Activated CD4-positive, alpha-beta memory T cell treated with anti-CD3 and anti-CD28 coated beads, Interleukin-2, amount 10 ng/mL, durations not matched to agents 7 days and 5 days (primary cell): ENCODE measurements at regions not wholly inside any gene's neighbourhood (a gene's known extent, or its start where the extent isn't known, plus 50 kb on each side); places are given as distances from the start of the nearest gene placed in this dataset.
"Not testable (repeated sequence)": the region's sequence is repeated elsewhere in the genome, so short reads cannot be mapped to it uniquely, and the experiment has no call there.

ENCODE experiments used
- CTCF ChIA-PET: fragments of 350-600 bp; sonication (Branson Sonifier 250); formaldehyde crosslinking; loops from one replicate; lab custom pipeline; 2021; ENCODE audit warnings: antibody characterized with exemption, inconsistent platforms; lab: Charles Lee
- POLR2A ChIA-PET: fragments of 350-600 bp; sonication (Branson Sonifier 250); formaldehyde crosslinking; loops from one replicate; lab custom pipeline; 2021; ENCODE audit warnings: antibody characterized with exemption; lab: Charles Lee
- DNase-seq: peaks from one replicate; pipeline ENCODE4 v3.0.0-alpha.2; 2020
- H3K27ac Mint-ChIP-seq: one replicate; pipeline ENCODE4 v1.8.0; 2021; ENCODE audit warnings: mild to moderate bottlenecking, mixed read lengths
- H3K27me3 Mint-ChIP-seq: one replicate; pipeline ENCODE4 v1.8.0; 2021; ENCODE audit warnings: mixed read lengths
- H3K36me3 Mint-ChIP-seq: one replicate; pipeline ENCODE4 v1.8.0; 2021; ENCODE audit warnings: low read depth, mixed read lengths
- H3K4me1 Mint-ChIP-seq: one replicate; pipeline ENCODE4 v1.8.0; 2021; ENCODE audit warnings: mixed read lengths
- H3K4me3 Mint-ChIP-seq: one replicate; pipeline ENCODE4 v1.8.0; 2021; ENCODE audit warnings: mild to moderate bottlenecking, mixed read lengths
- H3K9me3 Mint-ChIP-seq: one replicate; pipeline ENCODE4 v1.8.0; 2021; ENCODE audit warnings: mixed read lengths

GRCh38 chr18:26623314-26623713 is 75.0 kb upstream of the KCTD1 start:
- H3K4me1 Mint-ChIP-seq, H3K27me3 Mint-ChIP-seq, H3K27ac Mint-ChIP-seq, H3K4me3 Mint-ChIP-seq, DNase-seq, H3K36me3 Mint-ChIP-seq, CTCF ChIA-PET, POLR2A ChIA-PET: not testable (repeated sequence)
- H3K9me3 Mint-ChIP-seq, result peaks cover 22% of the 10 kb centered on the region

- H3K27ac Mint-ChIP-seq, result no peak overlapping the region
- peaks cover 6% of the 10 kb centered on the region for H3K36me3 Mint-ChIP-seq
- POLR2A ChIA-PET, result no interaction called here
- peak; percentile 41 for DNase-seq
- H3K9me3 Mint-ChIP-seq, result peaks cover 22% of the 10 kb centered on the region
- H3K4me1 Mint-ChIP-seq, result no peaks in the 10 kb centered on the region
- CTCF ChIA-PET, result interaction anchor here (0.7 to 1.2 kb wide), 10 partner anchors 8 to 978 kb away, joined by 3 to 5 read pairs (median 3); no protein-coding TSS in a partner anchor
- H3K27me3 Mint-ChIP-seq, result no peaks in the 10 kb centered on the region
- no peak overlapping the region for H3K4me3 Mint-ChIP-seq
Measured at GRCh38 chr18:26621161-26622026, 73.0 kb upstream of the KCTD1 start.

- H3K9me3 Mint-ChIP-seq, result peaks cover 8% of the 10 kb centered on the region
- no peaks in the 10 kb centered on the region for H3K4me1 Mint-ChIP-seq
- CTCF ChIA-PET, result no interaction called here
- no peak overlapping the region for H3K4me3 Mint-ChIP-seq
- H3K27ac Mint-ChIP-seq, result no peak overlapping the region
- no peak for DNase-seq
- POLR2A ChIA-PET, result no interaction called here
- H3K27me3 Mint-ChIP-seq, result no peaks in the 10 kb centered on the region
- peaks cover 6% of the 10 kb centered on the region for H3K36me3 Mint-ChIP-seq
Measured at GRCh38 chr18:26619350-26619749, 71.0 kb upstream of the KCTD1 start.

- ChIA-PET POLR2A (no interaction called here), CTCF (no interaction called here)
- no peaks in the 10 kb centered on the region for H3K9me3 Mint-ChIP-seq
- no peak overlapping the region for H3K27ac Mint-ChIP-seq
- DNase-seq, result no peak
- H3K36me3 Mint-ChIP-seq, result no peaks in the 10 kb centered on the region
- no peaks in the 10 kb centered on the region for H3K4me1 Mint-ChIP-seq
- no peak overlapping the region for H3K4me3 Mint-ChIP-seq
- H3K27me3 Mint-ChIP-seq, result peaks cover 3% of the 10 kb centered on the region
Measured at GRCh38 chr18:26618135-26618534, 69.8 kb upstream of the KCTD1 start.

- Mint-ChIP-seq H3K36me3 (no peaks in the 10 kb centered on the region), H3K27ac (no peak overlapping the region), H3K4me1 (no peaks in the 10 kb centered on the region), H3K27me3 (peaks cover 3% of the 10 kb centered on the region), H3K9me3 (no peaks in the 10 kb centered on the region), H3K4me3 (no peak overlapping the region)
- CTCF ChIA-PET, result no interaction called here
- DNase-seq, result no peak
- POLR2A ChIA-PET, result no interaction called here
Measured at GRCh38 chr18:26617151-26617554, 68.8 kb upstream of the KCTD1 start.

- Mint-ChIP-seq H3K27ac (no peak overlapping the region), H3K27me3 (peaks cover 3% of the 10 kb centered on the region), H3K4me1 (no peaks in the 10 kb centered on the region), H3K9me3 (no peaks in the 10 kb centered on the region), H3K36me3 (no peaks in the 10 kb centered on the region), H3K4me3 (no peak overlapping the region)
- ChIA-PET POLR2A (no interaction called here), CTCF (no interaction called here)
- no peak for DNase-seq
Measured at GRCh38 chr18:26614374-26614773, 66.0 kb upstream of the KCTD1 start.
